Right cardiac atrium (tissue), 5 donors: ENCODE measurements at regions not wholly inside any gene's neighbourhood (a gene's known extent, or its start where the extent isn't known, plus 50 kb on each side); places are given as distances from the start of the nearest gene placed in this dataset.
A peak's percentile ranks its signal among the peaks of the same experiment; 100 is the strongest.

Experiments
- ATAC-seq, 2 donors: fragments of 200-7000 bp; cut with Tn5 transposase; one replicate each; pipeline versions ENCODE4 v1.8.0 to v1.9.1; 2020; ENCODE audit warnings: moderate library complexity in 2 of 2, mild to moderate bottlenecking in 1 of 2
- DNase-seq, 3 donors: peaks; one replicate each; pipeline ENCODE4 v3.0.0-alpha.2; 2020
- H3K27ac ChIP-seq: one replicate; pipeline ENCODE4 v1.5.1; 2013; ENCODE audit warnings: mild to moderate bottlenecking, low read length, control low read depth, moderate library complexity
- H3K27me3 ChIP-seq: one replicate; pipeline ENCODE4 v1.6.1; 2013; ENCODE audit not compliant: control insufficient read depth, insufficient read depth
- H3K4me1 ChIP-seq: one replicate; pipeline ENCODE4 v1.6.1; 2013; ENCODE audit warnings: low read length; ENCODE audit not compliant: control insufficient read depth, insufficient read depth
- H3K4me3 ChIP-seq: one replicate; pipeline ENCODE4 v1.5.1; 2013; ENCODE audit warnings: low read length, control low read depth
- H3K9me3 ChIP-seq: one replicate; pipeline ENCODE4 v1.6.1; 2013; ENCODE audit warnings: low read length; ENCODE audit not compliant: control insufficient read depth
- WGBS: extraction: QIAGEN DNeasy Blood & Tissue Kit; methylation state at CpG from one replicate; pipeline ENCODE4 v1.1.7; 2013; 5-methylcytosine and 5-hydroxymethylcytosine counted together
- intact Hi-C, 4 donors: fragments of 100-400 bp; cut with DNase I; formaldehyde crosslinking; loops; one replicate each; pipeline versions ENCODE4 v1.11.0 to v1.14.0; 2022 to 2023
- donor health status: healthy with polysubstance abuse.
- donor health status: DM: no; HTN: yes; CAD: no.
- donor health status: DM: no; HTN: no; CAD: no.
- donor health status: DM: no; HTN: yes; CAD: no; lungs with severe emphysema.
- donor health status: DM: yes; HTN: yes; CAD: no.

- intact Hi-C loops: no loop called here
- ATAC-seq (no peak), DNase-seq (peak in 1 of 3 donors; percentile 16)
- Histone ChIP-seq H3K4me1 (no peaks in the 10 kb centered on the region), H3K4me3 (no peak overlapping the region), H3K9me3 (no peaks in the 10 kb centered on the region), H3K27me3 (no peaks in the 10 kb centered on the region), H3K27ac (no peak overlapping the region)
- 47% methylated on average over 2 of the region's 2 CpGs for WGBS
These were observed 2111.3 kb downstream of the MAT2B start for GRCh38 chr5:165616490-165617405.

GRCh38 chr5:165617491-165617890, 2112.1 kb downstream of the MAT2B start:
- Histone ChIP-seq H3K27ac (no peak overlapping the region), H3K9me3 (no peaks in the 10 kb centered on the region), H3K4me3 (no peak overlapping the region), H3K27me3 (no peaks in the 10 kb centered on the region), H3K4me1 (no peaks in the 10 kb centered on the region)
- 75% methylated on average over 2 of the region's 2 CpGs for WGBS
- DNase-seq: no peak
- ATAC-seq: no peak
- intact Hi-C loops: no loop called here

GRCh38 chr5:165620394-165620793, 2115.0 kb downstream of the MAT2B start:
- ATAC-seq (peak in 1 of 2 donors; percentile 75), DNase-seq (peak in 1 of 3 donors; percentile 39)
- intact Hi-C loops: no loop called here
- Histone ChIP-seq H3K4me1 (no peaks in the 10 kb centered on the region), H3K4me3 (no peak overlapping the region), H3K27ac (no peak overlapping the region), H3K27me3 (no peaks in the 10 kb centered on the region), H3K9me3 (no peaks in the 10 kb centered on the region)
- 64% methylated on average over 1 of the region's 1 CpG for WGBS

GRCh38 chr5:165622864-165623536, 2117.6 kb downstream of the MAT2B start:
- Histone ChIP-seq H3K27me3 (no peaks in the 10 kb centered on the region), H3K4me1 (no peaks in the 10 kb centered on the region), H3K9me3 (no peaks in the 10 kb centered on the region), H3K4me3 (no peak overlapping the region), H3K27ac (no peak overlapping the region)
- intact Hi-C loops: no loop called here
- ATAC-seq: no peak
- WGBS: 78% methylated on average over 7 of the region's 7 CpGs
- DNase-seq: no peak

GRCh38 chr5:165624166-165624946, 2118.9 kb downstream of the MAT2B start:
- intact Hi-C loops: no loop called here
- WGBS: 89% methylated on average over 8 of the region's 8 CpGs
- Histone ChIP-seq H3K4me1 (no peaks in the 10 kb centered on the region), H3K27ac (no peak overlapping the region), H3K27me3 (no peaks in the 10 kb centered on the region), H3K9me3 (no peaks in the 10 kb centered on the region), H3K4me3 (no peak overlapping the region)
- DNase-seq: no peak
- no peak for ATAC-seq

- Histone ChIP-seq H3K9me3 (no peaks in the 10 kb centered on the region), H3K27ac (no peak overlapping the region), H3K4me1 (no peaks in the 10 kb centered on the region), H3K4me3 (no peak overlapping the region), H3K27me3 (no peaks in the 10 kb centered on the region)
- no peak for ATAC-seq
- DNase-seq: no peak
- intact Hi-C loops: no loop called here
These were observed 2120.7 kb downstream of the MAT2B start for GRCh38 chr5:165626161-165626560.

GRCh38 chr5:165627548-165628170, 2122.2 kb downstream of the MAT2B start:
- Histone ChIP-seq H3K27ac (no peak overlapping the region), H3K4me3 (no peak overlapping the region), H3K4me1 (no peaks in the 10 kb centered on the region), H3K9me3 (no peaks in the 10 kb centered on the region), H3K27me3 (no peaks in the 10 kb centered on the region)
- ATAC-seq: no peak
- 78% methylated on average over 8 of the region's 8 CpGs for WGBS
- intact Hi-C loops: no loop called here
- no peak for DNase-seq

GRCh38 chr5:165630261-165630778, 2124.9 kb downstream of the MAT2B start:
- H3K9me3 ChIP-seq: no peaks in the 10 kb centered on the region
- ATAC-seq: peak; percentile 87
- H3K4me1 ChIP-seq: no peaks in the 10 kb centered on the region
- peak in 2 of 3 donors; percentile 12 to 40 for DNase-seq
- H3K27ac ChIP-seq: no peak overlapping the region
- H3K27me3 ChIP-seq: no peaks in the 10 kb centered on the region
- no peak overlapping the region for H3K4me3 ChIP-seq
- 14% methylated on average over 9 of the region's 9 CpGs for WGBS
- intact Hi-C loops: loop anchor here in 1 of 4 donors (10.0 kb wide), 1 partner anchor 1424 kb away; no protein-coding TSS in a partner anchor

- no peak overlapping the region for H3K27ac ChIP-seq
- WGBS: 82% methylated on average over 1 of the region's 1 CpG
- ATAC-seq (no peak), DNase-seq (no peak)
- intact Hi-C loops: loop anchor here in 1 of 4 donors (10.0 kb wide), 1 partner anchor 1424 kb away; no protein-coding TSS in a partner anchor
- H3K9me3 ChIP-seq: no peaks in the 10 kb centered on the region
- no peak overlapping the region for H3K4me3 ChIP-seq
- no peaks in the 10 kb centered on the region for H3K27me3 ChIP-seq
- H3K4me1 ChIP-seq: no peaks in the 10 kb centered on the region
These were observed 2125.8 kb downstream of the MAT2B start for GRCh38 chr5:165631235-165631634.

- Histone ChIP-seq H3K9me3 (no peaks in the 10 kb centered on the region), H3K27ac (no peak overlapping the region), H3K4me1 (no peaks in the 10 kb centered on the region), H3K27me3 (no peaks in the 10 kb centered on the region), H3K4me3 (no peak overlapping the region)
- whole genome bisulfite sequencing: 63% methylated on average over 2 of the region's 2 CpGs
- intact Hi-C loops: no loop called here
- no peak for DNase-seq
- no peak for ATAC-seq
These were observed 2136.9 kb downstream of the MAT2B start for GRCh38 chr5:165642366-165642765.
